GM18861 (cell line): ENCODE measurements at regions not wholly inside any gene's neighbourhood (a gene's known extent, or its start where the extent isn't known, plus 50 kb on each side); places are given as distances from the start of the nearest gene placed in this dataset.
"Not testable (repeated sequence)": the region's sequence is repeated elsewhere in the genome, so short reads cannot be mapped to it uniquely, and the experiment has no call there.

ENCODE experiments used
- ATAC-seq: cut with Tn5 transposase; IDR thresholded peaks from one replicate; pipeline ENCODE4 v1.9.1; 2021; ENCODE audit not compliant: unreplicated experiment

DNA sequence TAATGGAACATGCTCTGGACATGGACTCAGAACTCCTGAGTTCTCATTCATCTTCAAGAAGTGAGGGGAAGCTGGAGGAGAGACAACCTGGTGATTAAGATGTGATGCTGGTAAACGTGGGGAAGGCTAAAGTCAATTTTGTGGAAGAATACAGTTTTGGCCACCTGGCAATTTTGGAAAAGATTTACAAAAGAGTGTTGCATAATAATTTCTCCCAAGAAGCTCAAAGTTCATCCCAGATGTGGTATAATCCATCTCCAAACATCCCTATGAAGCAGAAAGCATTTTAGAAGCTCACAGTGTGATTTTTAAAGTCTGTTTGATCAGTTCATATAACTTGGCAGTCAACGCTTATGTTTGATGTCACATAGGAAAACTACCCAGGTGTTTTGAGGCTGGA lies 208.7 kb downstream of the LMX1A start:
- no peak for ATAC-seq

DNA sequence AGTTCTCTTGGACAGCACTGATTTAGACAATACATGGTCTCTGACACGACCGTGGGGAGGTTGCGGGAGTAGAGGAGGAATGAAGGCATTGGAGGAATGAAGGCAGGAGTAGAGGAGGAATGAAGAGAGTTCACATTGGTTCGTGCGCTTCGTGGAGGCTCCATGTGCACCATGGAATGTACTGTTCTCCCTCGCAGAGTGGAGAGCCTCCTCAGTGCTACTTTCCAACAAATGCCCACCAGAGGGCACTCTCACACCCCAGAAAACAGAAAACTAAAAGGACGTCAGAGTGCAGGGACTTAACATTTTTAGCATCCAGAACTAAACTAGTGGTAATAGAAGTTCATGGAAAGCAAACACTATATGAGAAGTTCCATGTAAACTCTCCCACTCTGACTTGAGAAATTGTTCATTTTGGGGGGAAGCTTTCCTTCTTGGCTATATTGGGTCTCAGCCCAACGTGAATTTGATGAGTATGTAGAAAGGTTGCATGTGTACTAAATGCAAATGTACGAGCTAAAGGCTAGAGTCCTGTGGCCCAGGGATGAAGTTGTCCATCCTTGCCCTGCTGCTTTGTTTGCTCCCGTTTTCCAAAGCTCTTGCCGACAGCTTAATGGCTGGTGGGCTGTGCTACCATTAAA lies 211.6 kb downstream of the LMX1A start:
- ATAC-seq = no peak

DNA sequence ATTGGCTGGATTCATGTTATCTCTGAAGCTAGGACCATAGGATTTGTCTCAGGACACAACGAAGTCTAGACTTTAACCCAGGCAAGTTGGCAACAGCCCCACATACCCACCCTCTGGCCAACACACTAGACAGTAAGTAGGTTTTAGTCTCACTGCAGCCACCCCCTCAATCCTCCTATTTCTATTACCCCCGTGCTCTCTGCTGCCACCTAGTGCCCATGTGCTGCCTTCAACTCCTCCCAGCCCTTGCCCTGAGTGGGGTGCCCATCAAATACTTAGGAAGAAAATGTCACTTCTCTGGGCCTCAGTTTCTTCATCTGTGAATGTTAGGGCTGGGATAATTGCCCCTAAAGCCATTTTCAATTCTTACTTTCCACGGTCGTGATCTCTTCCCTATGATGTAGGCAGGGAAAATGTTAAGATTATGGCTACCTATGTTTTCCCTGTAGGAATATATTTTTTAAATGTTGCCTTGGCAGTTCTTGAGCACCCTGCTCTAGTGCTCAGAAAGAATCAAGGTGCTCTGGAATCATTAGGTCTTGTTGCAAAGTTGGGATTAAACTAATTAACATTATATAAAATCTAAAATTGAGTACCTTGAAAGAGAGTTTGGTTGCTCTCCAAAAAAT lies 213.0 kb downstream of the LMX1A start:
- ATAC-seq = no peak

DNA sequence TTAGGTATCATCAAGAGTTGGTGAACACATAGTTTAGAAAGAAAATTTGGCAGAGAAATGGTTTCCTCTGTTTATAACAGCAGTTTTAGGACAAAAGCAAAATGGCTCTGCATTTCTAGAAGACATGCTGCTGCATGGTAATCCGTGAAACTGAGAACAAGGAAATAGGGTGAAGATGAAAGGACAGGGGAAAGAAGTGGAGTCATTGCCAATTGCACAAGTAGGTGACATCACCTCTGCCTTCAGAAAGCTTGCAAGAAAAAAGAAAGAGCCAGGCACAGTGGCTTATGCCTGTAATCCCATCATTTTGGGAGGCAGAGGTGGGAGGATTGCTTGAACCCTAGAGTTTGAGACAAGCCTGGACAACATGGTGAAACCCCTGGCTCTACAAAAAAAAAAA lies 217.6 kb downstream of the LMX1A start:
- no peak for ATAC-seq

DNA sequence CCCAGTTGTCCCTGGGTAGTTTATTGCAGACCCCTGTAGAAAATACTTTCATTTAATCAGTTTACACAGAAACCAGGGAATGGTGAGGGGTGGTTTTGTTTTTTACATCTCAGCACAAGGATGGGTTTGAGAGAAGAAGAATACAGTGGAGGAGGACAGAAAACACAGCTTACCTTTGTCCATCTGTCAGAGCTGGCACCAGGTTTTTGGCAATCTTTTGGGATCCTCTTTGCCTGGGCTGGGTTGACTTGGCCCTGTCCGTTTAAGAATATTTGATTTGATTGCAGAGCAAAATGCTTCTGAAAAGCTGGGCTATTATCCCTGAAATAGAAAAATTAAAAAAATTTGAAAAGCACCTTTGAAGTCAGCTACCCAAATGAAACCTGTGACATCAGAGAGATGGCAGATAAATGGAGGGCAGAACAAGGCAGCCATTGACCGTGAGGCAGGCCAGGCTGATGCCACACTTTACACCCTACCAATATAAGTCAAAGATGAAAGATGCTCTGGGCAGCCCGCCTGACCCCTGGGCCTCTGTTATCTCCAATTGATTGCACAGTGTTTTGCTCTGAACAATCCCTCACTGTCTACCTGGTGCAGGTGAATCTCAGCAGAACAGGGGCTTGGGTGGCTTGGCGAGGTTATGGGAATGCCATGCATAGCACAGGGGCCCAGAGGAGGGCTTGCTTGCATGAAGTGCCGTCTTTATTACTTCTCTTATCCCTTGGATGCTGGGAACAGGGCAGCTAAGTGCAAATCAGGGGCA lies 218.8 kb downstream of the LMX1A start:
- ATAC-seq = no peak

DNA sequence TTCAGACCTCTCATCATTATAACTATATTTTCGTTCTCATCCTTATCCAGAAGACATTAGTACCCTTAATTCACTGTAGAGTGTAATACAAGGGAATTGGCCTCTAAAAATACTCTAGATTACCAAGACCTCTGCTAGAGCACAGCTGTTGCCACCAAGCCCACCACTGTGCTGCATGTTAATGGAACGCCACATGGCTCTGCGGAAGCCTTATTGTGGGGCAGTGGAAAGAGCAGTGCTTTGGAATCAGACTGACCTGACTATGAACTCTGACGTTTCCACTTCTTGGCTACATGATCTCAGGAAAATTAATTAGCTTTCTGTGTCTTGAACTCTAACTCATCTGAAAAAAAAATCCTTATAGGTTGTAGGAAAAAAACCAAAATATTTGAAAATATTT lies 222.1 kb downstream of the LMX1A start:
- ATAC-seq = no peak

DNA sequence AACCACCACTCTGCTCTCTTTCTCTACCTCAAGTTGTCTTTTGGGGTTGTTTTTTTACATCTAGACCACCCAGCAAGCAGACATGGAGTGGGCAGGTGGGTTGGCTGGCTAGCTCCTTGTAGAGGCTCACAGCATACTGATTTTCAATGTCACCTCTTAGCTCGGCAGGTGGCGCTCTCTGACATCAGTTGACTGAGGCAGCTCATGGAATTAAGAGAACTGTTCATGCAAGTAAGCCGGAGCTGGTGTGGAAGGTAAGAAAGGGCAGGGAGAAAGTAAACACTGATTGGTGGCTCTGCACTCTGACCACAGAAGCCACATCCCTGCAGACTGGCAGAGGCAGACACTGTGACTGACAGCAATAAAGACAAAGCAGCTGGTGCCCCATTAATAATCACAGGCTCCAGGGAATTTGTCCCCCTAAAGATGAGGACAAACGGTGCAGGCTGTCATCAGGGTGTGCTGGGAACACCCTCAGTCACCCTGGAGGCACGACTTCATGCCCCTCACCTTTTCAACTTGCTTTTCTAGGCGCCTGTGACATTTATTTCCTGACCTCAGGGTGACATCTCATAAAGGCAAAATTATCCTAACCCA lies 226.8 kb downstream of the LMX1A start:
- ATAC-seq = peak; percentile 56

DNA sequence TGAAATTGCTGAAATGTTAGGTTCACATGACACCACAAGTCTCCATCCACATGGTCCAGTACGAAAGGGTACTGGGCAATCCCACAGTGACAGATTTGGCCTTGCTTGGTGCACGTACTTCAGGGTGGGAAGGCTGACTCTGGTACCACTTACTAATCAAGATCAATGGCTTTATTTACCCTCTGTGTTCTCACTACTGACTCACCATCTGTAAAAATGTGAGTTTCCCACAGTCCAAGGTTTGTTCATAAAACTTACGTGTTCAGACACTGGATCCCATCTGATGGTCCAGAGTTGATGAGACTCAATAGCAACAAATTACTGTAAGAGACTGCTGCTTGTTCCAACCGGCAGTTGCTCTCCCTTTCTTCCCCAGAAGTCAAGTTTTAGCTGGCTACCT lies 231.7 kb downstream of the LMX1A start:
- no peak for ATAC-seq

DNA sequence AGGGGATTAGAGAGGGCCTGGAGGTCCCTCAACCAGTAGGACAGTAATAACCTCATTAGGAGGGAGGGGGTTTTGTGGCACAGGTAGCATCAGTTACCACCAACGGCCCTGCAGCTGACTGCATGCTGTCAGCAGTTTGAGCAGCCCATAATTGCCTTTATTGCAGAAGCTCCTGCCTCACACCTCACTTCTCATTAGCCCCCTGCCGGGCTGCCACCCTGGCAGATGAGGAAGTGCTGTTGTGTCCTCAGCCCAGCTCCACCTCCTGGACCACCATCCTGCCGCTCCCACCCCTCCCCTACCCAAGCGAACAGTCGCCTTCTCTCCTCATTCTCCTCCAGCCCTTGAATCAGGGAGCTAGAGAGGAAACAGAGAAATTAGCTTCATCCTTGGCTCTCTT lies 237.4 kb downstream of the LMX1A start:
- ATAC-seq = no peak

DNA sequence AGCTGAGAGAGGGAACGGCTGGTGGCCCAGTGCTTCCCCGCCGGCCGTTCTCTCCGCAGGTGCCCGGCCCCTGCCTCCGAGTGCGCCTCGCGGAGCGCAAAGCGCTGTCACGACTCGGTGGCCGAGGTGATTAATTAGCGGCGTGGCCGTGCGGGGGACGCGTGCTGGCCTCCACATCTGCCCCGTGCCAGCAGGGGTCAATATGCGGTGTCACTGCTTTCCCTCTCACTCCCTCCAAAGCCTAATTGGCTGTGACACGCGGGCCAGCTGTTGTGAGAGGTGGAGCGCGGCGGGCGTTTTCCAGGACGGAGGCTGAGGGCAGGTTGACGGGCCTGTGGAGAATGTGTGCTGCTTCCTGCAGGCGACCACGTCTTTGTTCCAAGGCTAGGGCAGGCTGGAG lies 239.0 kb downstream of the LMX1A start:
- no peak for ATAC-seq

DNA sequence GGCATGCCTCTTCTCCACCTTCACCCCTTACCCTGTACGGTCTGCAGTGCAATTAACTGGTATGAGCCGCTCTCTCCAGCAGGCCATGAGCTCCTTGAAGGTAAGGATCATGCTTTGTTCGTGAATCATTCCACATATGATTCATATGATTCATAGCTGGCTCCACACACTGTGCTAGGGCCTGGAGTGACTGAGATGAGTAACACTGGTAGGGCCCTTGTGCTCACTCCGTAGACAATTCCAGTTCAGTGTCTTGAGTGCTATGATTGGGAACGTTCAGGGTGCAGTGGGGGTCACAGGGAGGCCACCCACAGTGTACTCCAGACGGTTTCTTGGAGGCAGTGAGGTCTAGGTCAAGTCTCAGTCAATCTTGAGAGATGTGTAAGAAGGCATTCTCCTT lies 239.8 kb downstream of the LMX1A start:
- ATAC-seq = no peak

DNA sequence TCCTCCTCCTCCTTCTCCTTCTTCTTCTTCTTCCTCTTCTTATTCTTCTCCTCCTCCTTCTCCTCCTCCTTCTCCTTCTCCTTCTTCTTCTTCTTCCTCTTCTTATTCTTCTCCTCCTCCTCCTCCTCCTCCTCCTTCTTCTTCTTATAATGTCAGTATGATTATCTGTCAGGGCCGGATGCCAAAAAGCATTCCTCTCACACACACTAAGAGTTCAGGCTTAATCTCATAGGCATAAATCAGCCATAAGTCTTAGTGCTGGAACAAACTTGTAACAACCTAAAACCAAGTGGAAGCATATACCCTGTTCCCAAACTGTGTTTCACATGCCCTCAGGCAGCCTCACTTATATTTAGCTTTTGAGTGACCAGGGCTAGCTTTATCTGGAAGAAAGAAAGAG lies 240.3 kb downstream of the LMX1A start:
- ATAC-seq = no peak

DNA sequence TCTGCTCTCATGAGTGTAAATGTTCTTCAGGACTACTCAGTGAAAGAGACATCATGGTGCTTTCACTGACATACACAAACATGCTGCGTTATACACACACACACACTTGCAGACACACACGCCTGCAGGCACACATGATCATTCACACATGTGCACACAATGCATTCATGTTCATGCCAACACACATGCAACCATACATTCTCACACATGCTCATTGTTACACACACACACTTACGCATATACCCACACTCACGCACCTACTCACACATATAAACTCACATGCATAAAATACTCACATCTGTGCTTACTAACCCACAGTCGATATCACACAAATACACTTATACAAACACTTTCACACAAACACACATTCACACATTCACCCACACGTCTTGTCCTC lies 241.6 kb downstream of the LMX1A start:
- ATAC-seq = no peak

DNA sequence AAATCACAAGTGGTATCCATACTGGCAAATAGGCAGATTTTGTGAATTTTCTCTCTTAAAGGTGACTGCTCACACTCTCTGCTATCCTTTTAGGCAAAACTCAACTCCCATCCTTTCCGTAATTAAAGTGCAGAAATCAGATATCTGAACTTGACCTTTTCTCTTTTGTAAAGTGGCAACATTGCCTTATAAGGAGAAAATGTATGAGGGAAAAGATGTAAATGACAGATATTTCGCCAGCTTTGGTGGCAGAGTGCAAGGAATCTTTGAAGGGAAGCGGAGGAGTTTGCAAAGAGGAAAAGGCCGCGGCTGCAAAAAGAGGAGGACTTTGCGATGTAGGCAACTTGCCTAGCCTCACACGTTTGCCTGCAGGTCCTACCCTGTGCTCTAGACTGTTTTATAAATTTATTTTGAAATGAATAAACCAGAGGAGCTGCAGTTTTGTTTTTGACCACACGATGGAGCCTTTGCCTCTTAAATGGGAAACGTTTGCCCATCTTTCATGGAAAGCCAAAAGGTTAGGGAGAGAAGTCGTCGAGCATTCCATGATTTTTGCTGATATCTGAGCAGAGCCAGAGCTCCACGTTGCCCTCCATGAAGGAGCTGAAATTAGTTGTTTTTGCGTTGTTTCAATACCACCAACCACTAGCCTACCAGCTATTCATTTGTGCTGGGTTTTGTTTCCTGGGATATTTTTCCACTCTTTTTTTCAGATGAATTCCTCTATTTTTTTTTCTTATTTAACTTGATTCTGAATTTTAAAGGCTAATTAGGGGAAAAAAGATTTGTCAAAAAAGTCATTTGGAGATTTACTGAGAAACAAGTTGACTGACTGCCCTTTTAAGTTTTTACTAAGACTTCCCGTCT lies 242.3 kb downstream of the LMX1A start:
- ATAC-seq = no peak

DNA sequence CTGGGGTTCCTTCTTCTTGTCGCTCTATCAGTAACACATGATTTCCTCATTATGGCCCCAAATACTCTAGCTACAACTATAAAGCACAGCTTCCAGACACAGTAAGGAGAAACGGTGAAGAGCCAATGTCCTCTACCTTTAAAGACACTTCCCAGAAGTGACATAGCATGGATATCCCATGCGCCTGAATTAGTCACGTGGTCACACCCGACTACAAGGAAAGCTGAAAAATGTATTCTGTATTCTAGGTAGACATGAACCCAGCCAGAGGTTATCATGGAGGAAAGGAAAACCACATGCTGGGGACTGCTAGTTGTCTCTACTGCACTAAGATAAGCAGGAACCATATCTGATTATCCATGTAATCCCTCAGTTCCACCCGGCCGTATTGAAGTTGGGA lies 244.3 kb downstream of the LMX1A start:
- ATAC-seq = no peak

DNA sequence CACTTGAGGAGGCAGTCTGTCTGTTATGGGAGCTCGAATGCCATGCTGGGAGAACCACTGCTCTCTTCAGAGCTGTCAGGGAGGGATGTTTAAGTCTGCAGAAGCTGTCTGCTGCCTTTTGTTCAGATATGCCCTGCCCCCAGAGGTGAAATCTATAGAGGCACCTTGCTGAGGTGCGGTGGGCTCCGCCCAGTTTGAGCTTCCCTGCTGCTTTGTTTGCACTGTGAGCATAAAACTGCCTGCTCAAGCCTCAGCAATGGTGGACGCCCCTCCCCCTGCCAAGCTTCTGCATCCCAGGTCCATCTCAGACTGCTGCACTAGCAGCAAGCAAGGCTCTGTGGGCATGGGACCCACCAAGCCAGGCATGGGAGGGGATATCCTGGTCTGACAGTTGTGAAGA lies 247.5 kb downstream of the LMX1A start:
- no peak for ATAC-seq

DNA sequence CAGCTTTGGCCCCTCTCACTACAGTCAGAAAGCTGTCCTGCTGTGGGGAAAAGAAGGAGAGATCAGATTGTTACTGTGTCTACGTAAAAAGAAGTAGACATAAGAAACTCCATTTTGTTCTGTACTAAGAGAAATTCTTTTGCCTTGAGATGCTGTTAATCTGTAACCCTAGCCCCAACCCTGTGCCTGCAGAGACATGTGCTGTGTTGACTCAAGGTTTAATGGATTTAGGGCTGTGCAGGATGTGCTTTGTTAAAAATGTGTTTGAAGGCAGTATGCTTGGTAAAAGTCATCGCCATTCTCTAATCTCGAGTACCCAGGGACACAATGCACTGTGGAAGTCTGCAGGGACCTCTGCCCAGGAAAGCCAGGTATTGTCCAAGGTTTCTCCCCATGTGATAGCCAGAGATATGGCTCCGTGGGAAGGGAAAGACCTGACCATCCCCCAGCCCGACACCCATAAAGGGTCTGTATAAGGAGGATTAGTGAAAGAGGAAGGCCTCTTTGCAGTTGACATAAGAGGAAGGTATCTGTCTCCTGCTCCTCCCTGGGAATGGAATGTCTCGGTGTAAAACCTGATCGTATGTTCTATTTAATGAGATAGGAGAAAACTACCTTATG lies 263.9 kb downstream of the LMX1A start:
- ATAC-seq = not testable (repeated sequence)

DNA sequence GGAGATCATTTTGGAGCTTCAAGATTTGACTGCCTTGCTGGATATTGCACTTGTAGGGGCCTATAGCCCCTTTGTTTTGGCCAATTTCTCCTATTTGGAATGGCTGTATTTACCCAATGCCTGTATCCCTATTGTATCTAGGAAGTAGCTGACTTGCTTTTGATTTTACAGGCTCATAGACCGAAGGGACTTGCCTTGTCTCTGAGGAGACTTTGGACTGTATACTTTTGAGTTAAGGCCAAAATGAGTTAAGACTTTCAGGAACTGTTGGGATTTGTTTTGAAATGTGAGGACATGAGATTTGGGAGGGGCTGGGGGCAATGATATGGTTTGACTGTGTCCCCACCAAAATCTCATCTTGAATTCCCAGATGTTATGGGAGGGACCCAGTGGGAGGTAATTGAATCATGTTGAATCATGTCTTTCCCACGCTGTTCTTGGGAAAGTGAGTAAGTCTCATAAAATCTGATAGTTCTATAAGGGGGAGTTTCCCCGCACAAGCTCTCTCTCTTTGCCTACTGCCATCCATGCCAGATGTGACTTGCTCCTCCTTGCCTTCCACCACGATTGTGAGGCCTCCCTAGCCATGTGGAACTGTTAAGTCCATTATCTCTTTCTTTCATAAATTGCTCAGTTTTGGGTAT lies 276.1 kb downstream of the LMX1A start:
- no peak for ATAC-seq

DNA sequence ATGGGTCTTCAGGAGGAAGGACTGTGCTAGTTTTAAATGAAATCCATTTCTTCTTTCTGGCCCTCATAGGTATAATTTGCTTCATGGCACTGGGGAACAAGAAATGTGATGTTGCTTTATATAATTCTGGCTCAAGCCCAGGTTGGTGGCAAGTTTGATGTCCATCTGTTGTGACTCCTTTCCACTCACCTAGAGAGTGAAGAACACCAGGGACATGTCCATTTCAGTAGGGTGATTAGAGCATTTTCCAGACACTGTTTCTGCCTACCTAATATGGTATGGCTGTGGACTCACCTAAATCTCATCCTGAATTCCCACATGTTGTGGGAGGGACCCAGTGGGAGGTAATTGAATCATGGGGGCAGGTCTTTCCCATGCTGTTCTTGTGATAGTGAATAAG lies 278.1 kb downstream of the LMX1A start:
- ATAC-seq = no peak

DNA sequence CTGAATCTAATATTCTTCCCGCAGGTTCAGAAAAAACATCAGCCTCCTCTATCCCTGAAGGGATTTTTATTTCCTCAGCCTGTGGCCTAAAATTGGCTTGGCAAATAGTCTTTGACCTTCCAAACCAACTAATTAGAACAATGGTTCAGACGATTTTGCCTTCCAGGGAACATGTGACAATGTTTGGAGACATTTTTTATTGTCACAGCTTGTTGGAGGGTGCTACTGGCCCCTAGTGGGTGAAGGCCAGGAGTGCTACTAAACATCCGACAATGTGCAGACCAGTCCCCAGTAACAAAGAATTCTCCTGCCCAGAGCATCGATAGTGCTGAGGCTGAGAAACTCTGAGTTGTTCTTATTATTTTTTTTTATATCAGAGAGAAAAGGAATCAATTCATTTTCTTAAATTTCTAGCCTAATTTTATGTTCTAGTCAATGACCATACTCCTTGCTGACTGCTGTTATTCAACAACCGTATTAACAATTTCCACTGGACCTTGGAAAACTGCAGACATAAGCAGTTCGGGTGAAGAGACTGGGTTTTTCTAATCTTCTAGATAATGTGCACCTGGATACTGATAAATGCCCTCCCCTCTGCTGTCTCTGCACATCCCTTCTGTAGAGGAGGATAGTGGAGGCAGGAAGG lies 280.7 kb downstream of the LMX1A start:
- peak; percentile 62 for ATAC-seq
